Right atrium auricular region (tissue), 2 donors: ENCODE measurements at regions not wholly inside any gene's neighbourhood (a gene's known extent, or its start where the extent isn't known, plus 50 kb on each side); places are given as distances from the start of the nearest gene placed in this dataset.

Experiments used
- DNase-seq: peaks from one replicate; pipeline ENCODE4 v3.0.0-alpha.2; 2019; ENCODE audit warnings: low spot score
- H3K27ac ChIP-seq, 2 donors: fragments of 200-600 bp; sonication (generic); 1 replicate in 1 of 2; 2 replicates in 1 of 2; pipeline ENCODE4 v1.5.1; 2016 to 2019
- H3K27me3 ChIP-seq, 2 donors: fragments of 200-600 bp; sonication (generic); one replicate each; pipeline versions ENCODE4 v1.5.1 to v1.6.0; 2017 to 2019
- H3K36me3 ChIP-seq: fragments of 200-600 bp; sonication (generic); one replicate; pipeline ENCODE4 v1.5.1; 2016
- H3K4me1 ChIP-seq, 2 donors: fragments of 200-600 bp; sonication (generic); one replicate each; pipeline versions ENCODE4 v1.5.1 to v1.6.0; 2017 to 2019
- H3K4me3 ChIP-seq, 2 donors: fragments of 200-600 bp; sonication (generic); 1 replicate in 1 of 2; 2 replicates in 1 of 2; pipeline ENCODE4 v1.5.1; 2017 to 2019; ENCODE audit warnings: mild to moderate bottlenecking in 1 of 2, moderate library complexity in 1 of 2
- H3K9me3 ChIP-seq, 2 donors: fragments of 200-600 bp; sonication (generic); one replicate each; pipeline ENCODE4 v1.5.1; 2019
- CTCF ChIP-seq, 2 donors: fragments of 200-600 bp; sonication (generic); IDR thresholded peaks; one replicate each; pipeline ENCODE4 v1.5.1; 2019; ENCODE audit warnings: antibody characterized with exemption in 2 of 2

- H3K4me1 ChIP-seq: peaks cover 0 to 4% of the 10 kb centered on the region in 2 donors
- TF ChIP-seq CTCF (IDR thresholded peaks at IDR 0.05): no peak
- H3K9me3 ChIP-seq: no peaks in the 10 kb centered on the region
- no peak overlapping the region for H3K4me3 ChIP-seq
- DNase-seq: no peak
- no peaks in the 10 kb centered on the region for H3K36me3 ChIP-seq
- H3K27ac ChIP-seq: no peak overlapping the region
- H3K27me3 ChIP-seq: no peaks in the 10 kb centered on the region
Measured at GRCh38 chr2:221775096-221775495, 203.0 kb upstream of the EPHA4 start.

GRCh38 chr2:221774136-221774535, 202.0 kb upstream of the EPHA4 start:
- H3K36me3 ChIP-seq: no peaks in the 10 kb centered on the region
- no peaks in the 10 kb centered on the region for H3K4me1 ChIP-seq
- no peaks in the 10 kb centered on the region for H3K27me3 ChIP-seq
- no peaks in the 10 kb centered on the region for H3K9me3 ChIP-seq
- DNase-seq: no peak
- TF ChIP-seq CTCF (IDR thresholded peaks at IDR 0.05): no peak
- no peak overlapping the region for H3K4me3 ChIP-seq
- no peak overlapping the region for H3K27ac ChIP-seq

GRCh38 chr2:221771297-221771696, 199.2 kb upstream of the EPHA4 start:
- no peak for TF ChIP-seq CTCF (IDR thresholded peaks at IDR 0.05)
- no peak overlapping the region for H3K4me3 ChIP-seq
- DNase-seq: no peak

GRCh38 chr2:221767106-221768012, 195.3 kb upstream of the EPHA4 start:
- no peak for DNase-seq
- no peaks in the 10 kb centered on the region for H3K36me3 ChIP-seq

More at GRCh38 chr2:221771297-221771696, 199.2 kb upstream of the EPHA4 start:
- Histone ChIP-seq H3K27ac (no peak overlapping the region), H3K9me3 (no peaks in the 10 kb centered on the region), H3K36me3 (no peaks in the 10 kb centered on the region), H3K27me3 (no peaks in the 10 kb centered on the region), H3K4me1 (no peaks in the 10 kb centered on the region)

GRCh38 chr2:221762496-221762895, 190.4 kb upstream of the EPHA4 start:
- H3K9me3 ChIP-seq: no peaks in the 10 kb centered on the region
- H3K27me3 ChIP-seq: no peaks in the 10 kb centered on the region
- no peak for DNase-seq
- no peaks in the 10 kb centered on the region for H3K36me3 ChIP-seq
- TF ChIP-seq CTCF (IDR thresholded peaks at IDR 0.05): no peak
- H3K27ac ChIP-seq: no peak overlapping the region
- no peak overlapping the region for H3K4me3 ChIP-seq
- H3K4me1 ChIP-seq: no peaks in the 10 kb centered on the region

More at GRCh38 chr2:221767106-221768012, 195.3 kb upstream of the EPHA4 start:
- Histone ChIP-seq H3K27me3 (no peaks in the 10 kb centered on the region), H3K4me3 (no peak overlapping the region), H3K27ac (no peak overlapping the region), H3K9me3 (no peaks in the 10 kb centered on the region), H3K4me1 (no peaks in the 10 kb centered on the region)
- no peak for TF ChIP-seq CTCF (IDR thresholded peaks at IDR 0.05)
